DND-41 (cell line): ENCODE measurements at regions not wholly inside any gene's neighbourhood (a gene's known extent, or its start where the extent isn't known, plus 50 kb on each side); places are given as distances from the start of the nearest gene placed in this dataset.

Experiments used
- ATAC-seq: fragments of 200-7000 bp; cut with Tn5 transposase; 3 replicates; pipeline ENCODE4 v1.9.1; 2021; ENCODE audit warnings: low read depth; ENCODE audit not compliant: insufficient read depth
- DNase-seq: peaks from one replicate; pipeline ENCODE4 v3.0.0-alpha.2; 2020
- H2AFZ ChIP-seq: 2 replicates; pipeline ENCODE4 v1.6.0; 2012; ENCODE audit warnings: low read depth, low read length
- H3K27ac ChIP-seq: 2 replicates; pipeline ENCODE4 v1.5.1; 2012; ENCODE audit warnings: low read length, inconsistent platforms
- H3K27me3 ChIP-seq: fragments of 200-600 bp; sonication (generic); 2 replicates; pipeline ENCODE4 v1.6.0; 2012; ENCODE audit warnings: low read length, mild to moderate bottlenecking, inconsistent platforms; ENCODE audit not compliant: insufficient read depth, poor library complexity
- H3K36me3 ChIP-seq: 2 replicates; pipeline ENCODE4 v1.5.1; 2012; ENCODE audit warnings: low read length, inconsistent platforms; ENCODE audit not compliant: insufficient read depth
- H3K4me1 ChIP-seq: 2 replicates; pipeline ENCODE4 v1.5.1; 2012; ENCODE audit warnings: mild to moderate bottlenecking, low read length; ENCODE audit not compliant: insufficient read depth
- H3K4me2 ChIP-seq: 2 replicates; pipeline ENCODE4 v1.6.0; 2012; ENCODE audit warnings: mild to moderate bottlenecking, moderate library complexity, low read length, inconsistent platforms; ENCODE audit not compliant: insufficient read depth
- H3K4me3 ChIP-seq, 2 experiments: fragments of 200-600 bp in 1 of 2; shearing (Covaris generic) in 1 of 2; 2 replicates each; pipeline ENCODE4 v1.5.1; 2012 to 2016; ENCODE audit warnings: inconsistent platforms in 2 of 2, low read length in 2 of 2, mild to moderate bottlenecking in 2 of 2, low read depth in 1 of 2, moderate library complexity in 1 of 2
- H3K79me2 ChIP-seq: 2 replicates; pipeline ENCODE4 v1.6.0; 2012; ENCODE audit warnings: low read length, inconsistent platforms; ENCODE audit not compliant: insufficient read depth
- H3K9ac ChIP-seq: 2 replicates; pipeline ENCODE4 v1.6.0; 2012; ENCODE audit warnings: low read depth, mild to moderate bottlenecking, inconsistent platforms, low read length, moderate library complexity
- H3K9me3 ChIP-seq: 2 replicates; pipeline ENCODE4 v1.5.1; 2012; ENCODE audit warnings: low read length, moderate library complexity, mild to moderate bottlenecking, inconsistent platforms; ENCODE audit not compliant: insufficient read depth, severe bottlenecking
- H4K20me1 ChIP-seq: 2 replicates; pipeline ENCODE4 v1.6.0; 2012; ENCODE audit warnings: low read length; ENCODE audit not compliant: insufficient read depth
- CTCF ChIP-seq: IDR thresholded peaks from 2 replicates; pipeline ENCODE4 v1.5.1; 2012; ENCODE audit warnings: borderline replicate concordance, low read length, moderate library complexity, mild to moderate bottlenecking; ENCODE audit not compliant: poor library complexity, severe bottlenecking; ENCODE audit errors: extremely low read depth
- EZH2 ChIP-seq: IDR thresholded peaks from 3 replicates; pipeline ENCODE4 v1.6.1; 2012; ENCODE audit warnings: borderline replicate concordance, low read depth, mild to moderate bottlenecking, moderate library complexity, low read length, inconsistent platforms; ENCODE audit not compliant: severe bottlenecking

DNA sequence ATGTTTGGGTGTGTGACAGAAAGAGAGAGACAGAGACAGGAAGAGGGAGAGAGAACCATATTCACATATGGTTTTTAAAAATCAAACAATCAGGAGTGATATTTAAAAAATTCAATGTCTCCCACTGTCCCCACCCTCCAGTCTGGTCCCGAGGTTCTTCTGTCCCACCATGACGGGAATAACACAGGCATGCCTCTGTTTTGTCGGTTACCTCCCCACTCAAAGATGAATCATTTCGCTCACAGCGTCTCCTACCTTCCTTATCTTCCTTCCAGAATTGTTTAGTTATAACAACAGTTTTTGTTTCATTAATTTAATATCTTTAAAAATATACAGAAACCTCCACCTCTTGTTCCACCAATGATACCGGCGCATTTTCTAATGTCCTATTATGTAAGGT, 113.0 kb downstream of the KCNF1 start:
- no peaks in the 10 kb centered on the region for H3K4me1 ChIP-seq
- H3K79me2 ChIP-seq: no peaks in the 10 kb centered on the region
- H3K4me3 ChIP-seq: no peak overlapping the region
- no peak for ATAC-seq
- H2AFZ ChIP-seq: no peak overlapping the region
- TF ChIP-seq EZH2 (no peak), CTCF (no peak)
- H3K27me3 ChIP-seq: peaks cover 3% of the 10 kb centered on the region
- H3K9me3 ChIP-seq: no peaks in the 10 kb centered on the region
- no peak overlapping the region for H3K4me2 ChIP-seq
- no peaks in the 10 kb centered on the region for H3K36me3 ChIP-seq
- H3K9ac ChIP-seq: no peak overlapping the region
- no peak for DNase-seq
- H4K20me1 ChIP-seq: no peaks in the 10 kb centered on the region
- H3K27ac ChIP-seq: no peak overlapping the region

DNA sequence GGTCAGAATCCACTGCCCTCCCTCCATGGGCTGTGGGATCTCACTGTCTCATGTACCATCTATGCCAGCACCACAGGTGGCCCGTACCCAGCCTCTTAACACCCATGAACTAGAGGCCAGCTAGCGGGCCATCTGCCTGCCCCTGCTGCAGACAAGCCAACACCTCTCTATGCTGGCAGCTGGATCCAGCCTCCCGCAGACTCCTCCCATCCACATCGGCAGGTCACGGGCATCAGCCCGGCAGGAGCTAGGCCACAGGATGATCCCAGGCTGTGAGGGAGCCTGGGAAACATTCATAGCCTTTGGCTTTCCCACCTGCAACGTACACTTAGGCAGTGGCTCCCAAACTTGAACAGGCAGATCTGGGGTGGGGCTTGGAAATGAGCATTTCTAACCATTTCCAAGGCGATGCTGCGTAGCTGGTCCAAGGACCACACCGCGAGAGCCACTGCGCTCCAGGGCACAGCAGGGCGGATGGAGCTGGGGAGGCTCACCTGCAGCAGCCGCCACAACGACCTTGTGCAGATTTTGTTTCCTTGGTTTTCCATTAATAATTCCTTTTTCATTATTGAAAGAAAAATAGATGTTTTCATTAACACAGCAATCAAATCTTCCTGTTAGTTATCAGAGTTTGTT, 114.7 kb downstream of the KCNF1 start:
- no peak overlapping the region for H3K4me3 ChIP-seq
- H3K4me1 ChIP-seq: no peaks in the 10 kb centered on the region
- H4K20me1 ChIP-seq: no peaks in the 10 kb centered on the region
- H2AFZ ChIP-seq: no peak overlapping the region
- TF ChIP-seq CTCF: no peak
- TF ChIP-seq EZH2: no peak
- ATAC-seq (no peak), DNase-seq (no peak)
- no peak overlapping the region for H3K9ac ChIP-seq
- no peaks in the 10 kb centered on the region for H3K9me3 ChIP-seq
- no peak overlapping the region for H3K27ac ChIP-seq
- no peaks in the 10 kb centered on the region for H3K79me2 ChIP-seq
- no peaks in the 10 kb centered on the region for H3K36me3 ChIP-seq
- H3K4me2 ChIP-seq: no peak overlapping the region
- H3K27me3 ChIP-seq: no peaks in the 10 kb centered on the region

DNA sequence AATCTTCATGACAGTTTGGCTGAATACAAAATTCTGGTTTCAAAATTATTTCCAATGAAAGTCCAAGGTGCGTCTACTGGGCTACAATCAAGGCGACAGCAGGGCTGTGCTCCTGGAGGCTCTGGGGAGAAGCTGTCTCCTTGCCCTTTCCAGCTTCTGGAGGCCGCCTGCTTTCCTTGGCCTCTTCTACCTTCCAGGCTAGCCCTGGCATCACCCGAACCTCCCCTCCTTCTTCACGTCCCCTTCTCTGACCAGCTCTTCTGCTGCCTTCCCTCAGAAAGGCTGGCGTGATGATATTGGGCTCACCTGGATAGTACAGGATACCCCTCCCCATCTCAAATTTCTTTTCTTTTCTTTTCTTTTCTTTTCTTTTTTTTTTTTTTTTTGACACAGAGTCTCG, 115.5 kb downstream of the KCNF1 start:
- no peak for ATAC-seq
- no peak overlapping the region for H3K4me3 ChIP-seq
- TF ChIP-seq CTCF: no peak
- TF ChIP-seq EZH2: no peak
- no peaks in the 10 kb centered on the region for H3K36me3 ChIP-seq
- H3K4me2 ChIP-seq: no peak overlapping the region
- H3K27me3 ChIP-seq: no peaks in the 10 kb centered on the region
- no peak overlapping the region for H2AFZ ChIP-seq
- DNase-seq: no peak
- no peaks in the 10 kb centered on the region for H3K79me2 ChIP-seq
- H3K4me1 ChIP-seq: no peaks in the 10 kb centered on the region
- H4K20me1 ChIP-seq: no peaks in the 10 kb centered on the region
- H3K9ac ChIP-seq: no peak overlapping the region
- no peaks in the 10 kb centered on the region for H3K9me3 ChIP-seq
- no peak overlapping the region for H3K27ac ChIP-seq
